HCT116 (cell line): ENCODE measurements at regions not wholly inside any gene's neighbourhood (a gene's known extent, or its start where the extent isn't known, plus 50 kb on each side); places are given as distances from the start of the nearest gene placed in this dataset.

ENCODE experiments used
- ATAC-seq: fragments of 200-7000 bp; cut with Tn5 transposase; 2 replicates; pipeline ENCODE4 v1.9.1; 2020; ENCODE audit warnings: mild to moderate bottlenecking, moderate library complexity
- BruUV-seq: library from RNA; stranded (reverse); fragments of 400-500 nt; replicated peaks from 2 replicates; lab custom pipeline; 2021; lab: Mats Ljungman, UMichigan
- CTCF ChIA-PET: fragments of 300-600 bp; sonication (Branson Sonifier 250); formaldehyde crosslinking; loops from one replicate; lab custom pipeline; 2021; ENCODE audit warnings: antibody characterized with exemption; lab: Charles Lee
- POLR2A ChIA-PET: fragments of 300-600, 350-600 bp; sonication (Branson Sonifier 250); formaldehyde crosslinking; loops from one replicate; lab custom pipeline; 2021; ENCODE audit warnings: antibody characterized with exemption; lab: Charles Lee
- RAD21 ChIA-PET, 2 experiments: fragments of 300-600 bp; sonication (Branson Sonifier 250); formaldehyde crosslinking; loops; one replicate each; lab custom pipeline; 2023; ENCODE audit warnings: low total read pairs in 2 of 2; ENCODE audit not compliant: uncharacterized antibody in 2 of 2, unreplicated experiment in 2 of 2, low non-redundant PET in 1 of 2; lab: Charles Lee
- DNase-seq: peaks from one replicate; pipeline ENCODE4 v3.0.0-alpha.2; 2010; ENCODE audit warnings: low read depth, low spot score
- H2AFZ ChIP-seq: fragments of 200-600 bp; shearing (Covaris generic), sonication (generic); 2 replicates; pipeline ENCODE4 v1.6.1; 2017; ENCODE audit warnings: low read depth, mixed run types, mixed read lengths, antibody characterized with exemption, low read length; ENCODE audit not compliant: poor library complexity, severe bottlenecking
- H3K27ac ChIP-seq: 2 replicates; pipeline ENCODE4 v1.5.1; 2012; ENCODE audit warnings: low read depth, low read length
- H3K27me3 ChIP-seq: fragments of 200-600 bp; sonication (generic); 2 replicates; pipeline ENCODE4 v1.6.1; 2016; ENCODE audit warnings: mixed run types, low read length, mixed read lengths; ENCODE audit not compliant: insufficient read depth
- H3K36me3 ChIP-seq, 2 experiments: fragments of 200-500 bp in 1 of 2; fragments of 200-600 bp in 1 of 2; sonication (Bioruptor generic) in 1 of 2; sonication (generic) in 1 of 2; 2 replicates each; pipeline versions ENCODE4 v1.5.1 to v1.6.1; 2014 to 2016; ENCODE audit warnings: low read length in 2 of 2, inconsistent platforms in 1 of 2, mixed read lengths in 1 of 2, mixed run types in 1 of 2; ENCODE audit not compliant: insufficient read depth in 2 of 2, control insufficient read depth in 1 of 2
- H3K4me1 ChIP-seq, 2 experiments: fragments of 200-600 bp in 1 of 2; sonication (generic) in 1 of 2; 2 replicates each; pipeline versions ENCODE4 v1.5.1 to v1.6.1; 2012 to 2017; ENCODE audit warnings: low read length in 2 of 2, inconsistent platforms in 1 of 2, mild to moderate bottlenecking in 1 of 2, mixed read lengths in 1 of 2, mixed run types in 1 of 2, moderate library complexity in 1 of 2; ENCODE audit not compliant: insufficient read depth in 2 of 2, control insufficient read depth in 1 of 2
- H3K4me2 ChIP-seq: fragments of 200-600 bp; sonication (generic); 2 replicates; pipeline ENCODE4 v1.6.1; 2017; ENCODE audit warnings: mixed run types, low read length, mixed read lengths
- H3K4me3 ChIP-seq, 2 experiments: fragments of 200-600 bp in 1 of 2; sonication (generic) in 1 of 2; replicated peaks in 1 of 2; 2 replicates each; pipeline ENCODE4 v1.5.1; 2011 to 2016; ENCODE audit warnings: low read length in 2 of 2, control low read depth in 1 of 2, low read depth in 1 of 2, mild to moderate bottlenecking in 1 of 2, mixed read lengths in 1 of 2, mixed run types in 1 of 2
- H3K79me2 ChIP-seq: fragments of 200-600 bp; sonication (generic); 2 replicates; pipeline ENCODE4 v1.6.1; 2017; ENCODE audit warnings: mild to moderate bottlenecking, mixed run types, low read length, moderate library complexity, mixed read lengths; ENCODE audit not compliant: insufficient read depth
- H3K9ac ChIP-seq: fragments of 200-600 bp; sonication (generic); 2 replicates; pipeline ENCODE4 v1.6.1; 2016; ENCODE audit warnings: low read length, mixed read lengths
- H3K9me2 ChIP-seq: fragments of 200-600 bp; sonication (generic), shearing (Covaris generic); 2 replicates; pipeline ENCODE4 v1.6.1; 2017; ENCODE audit warnings: mixed run types, mild to moderate bottlenecking, moderate library complexity; ENCODE audit not compliant: insufficient read depth
- H3K9me3 ChIP-seq, 2 experiments: fragments of 200-500 bp in 1 of 2; fragments of 200-600 bp in 1 of 2; sonication (Bioruptor generic) in 1 of 2; sonication (generic) in 1 of 2; 2 replicates each; pipeline ENCODE4 v1.6.1; 2014 to 2017; ENCODE audit warnings: low read length in 2 of 2, mixed read lengths in 2 of 2, inconsistent platforms in 1 of 2, low read depth in 1 of 2, mild to moderate bottlenecking in 1 of 2, mixed run types in 1 of 2, moderate library complexity in 1 of 2; ENCODE audit not compliant: control insufficient read depth in 1 of 2, insufficient read depth in 1 of 2
- H4K20me1 ChIP-seq: fragments of 200-600 bp; sonication (generic), shearing (Covaris generic); 2 replicates; pipeline ENCODE4 v1.6.1; 2017; ENCODE audit warnings: mixed run types, mild to moderate bottlenecking, moderate library complexity; ENCODE audit not compliant: insufficient read depth
- CEBPB ChIP-seq: IDR thresholded peaks from 2 replicates; pipeline ENCODE4 v1.6.1; 2012; ENCODE audit warnings: low read depth
- CTCF ChIP-seq, 3 experiments: fragments of 200-600 bp in 1 of 3; sonication (generic) in 1 of 3; IDR thresholded peaks in 2 of 3; conservative IDR thresholded peaks in 1 of 3; 2 replicates each; pipeline ENCODE4 v1.5.1; 2012 to 2017; ENCODE audit warnings: low read depth in 2 of 3, low read length in 2 of 3, antibody characterized with exemption in 1 of 3, borderline replicate concordance in 1 of 3, control low read depth in 1 of 3, mild to moderate bottlenecking in 1 of 3, mixed read lengths in 1 of 3, mixed run types in 1 of 3, moderate library complexity in 1 of 3; ENCODE audit not compliant: insufficient read depth in 1 of 3
- POLR2AphosphoS5 ChIP-seq: IDR thresholded peaks from 2 replicates; pipeline ENCODE4 v1.6.1; 2011; ENCODE audit warnings: mild to moderate bottlenecking, low read depth, low read length, moderate library complexity
- TCF7L2 ChIP-seq: IDR thresholded peaks from 2 replicates; pipeline ENCODE4 v1.7.0; 2011; ENCODE audit warnings: borderline replicate concordance, inconsistent platforms; ENCODE audit not compliant: insufficient read depth, insufficient read length; ENCODE audit errors: extremely low read depth
- ZFX ChIP-seq: fragments of 450-650 bp; IDR thresholded peaks from 2 replicates; pipeline ENCODE4 v1.6.1; 2017
- intact Hi-C: fragments of 100-400 bp; cut with micrococcal nuclease; formaldehyde crosslinking; loops from 2 replicates; pipeline ENCODE4 v1.10.0; 2022

GRCh38 chr1:118488787-118489186, 303.8 kb upstream of the SPAG17 start:
- POLR2A ChIA-PET: no interaction called here

GRCh38 chr1:118487932-118488331, 302.9 kb upstream of the SPAG17 start:
- Histone ChIP-seq H3K36me3 (no peaks in the 10 kb centered on the region), H3K9me3 (peaks cover 0 to 16% of the 10 kb centered on the region in 2 experiments; a peak in 2 of 4 replicates), H2AFZ (no peak overlapping the region), H3K9me2 (no peaks in the 10 kb centered on the region), H4K20me1 (no peaks in the 10 kb centered on the region), H3K4me3 (no peak overlapping the region), H3K79me2 (no peaks in the 10 kb centered on the region), H3K4me1 (no peaks in the 10 kb centered on the region), H3K9ac (no peak overlapping the region), H3K27me3 (no peaks in the 10 kb centered on the region), H3K27ac (no peak overlapping the region), H3K4me2 (no peak overlapping the region)
- ATAC-seq: no peak
- DNase-seq: no peak
- ChIA-PET RAD21 (no interaction called here), CTCF (no interaction called here), POLR2A (no interaction called here)
- TF ChIP-seq CEBPB (no peak), TCF7L2 (no peak), POLR2AphosphoS5 (no peak), ZFX (no peak), CTCF (IDR thresholded peaks at IDR 0.05 in 2 of 3, conservative IDR thresholded peaks at IDR 0.05 in 1 of 3; ENCODE audit: borderline replicate concordance in 1 of 3, insufficient read depth in 1 of 3, low read depth in 2 of 3, low read length in 2 of 3) (no peak)
- BruUV-seq: no TSS peak
- intact Hi-C loops: no loop called here

More at GRCh38 chr1:118488787-118489186, 303.8 kb upstream of the SPAG17 start:
- H3K79me2 ChIP-seq: no peaks in the 10 kb centered on the region
- H2AFZ ChIP-seq: no peak overlapping the region
- DNase-seq (no peak), ATAC-seq (no peak)
- peaks cover 0 to 13% of the 10 kb centered on the region in 2 experiments; a peak in 2 of 4 replicates for H3K9me3 ChIP-seq
- H3K4me3 ChIP-seq: no peak overlapping the region
- no peaks in the 10 kb centered on the region for H3K27me3 ChIP-seq
- H3K36me3 ChIP-seq: no peaks in the 10 kb centered on the region
- no peak overlapping the region for H3K27ac ChIP-seq
- CTCF ChIA-PET: no interaction called here
- no TSS peak for BruUV-seq
- no peaks in the 10 kb centered on the region for H3K9me2 ChIP-seq
- RAD21 ChIA-PET: no interaction called here
- no peaks in the 10 kb centered on the region for H4K20me1 ChIP-seq
- no peaks in the 10 kb centered on the region for H3K4me1 ChIP-seq
- intact Hi-C loops: no loop called here
- no peak overlapping the region for H3K9ac ChIP-seq
- TF ChIP-seq ZFX: no peak
- H3K4me2 ChIP-seq: no peak overlapping the region
